OCI-LY1 (cell line): ENCODE measurements at regions not wholly inside any gene's neighbourhood (a gene's known extent, or its start where the extent isn't known, plus 50 kb on each side); places are given as distances from the start of the nearest gene placed in this dataset.

Experiments used
- CTCF ChIP-seq: fragments of 200-600 bp; sonication (generic), shearing (Covaris generic); IDR thresholded peaks from 2 replicates; pipeline ENCODE4 v1.5.1; 2017; ENCODE audit warnings: mild to moderate bottlenecking, antibody characterized with exemption, low read length, moderate library complexity, mixed read lengths
- EZH2 ChIP-seq: fragments of 200-600 bp; sonication (generic), shearing (Covaris generic); IDR thresholded peaks from 2 replicates; pipeline ENCODE4 v1.8.0; 2017; ENCODE audit warnings: borderline replicate concordance, mixed run types, mild to moderate bottlenecking, antibody characterized with exemption, low read length, moderate library complexity, mixed read lengths

DNA sequence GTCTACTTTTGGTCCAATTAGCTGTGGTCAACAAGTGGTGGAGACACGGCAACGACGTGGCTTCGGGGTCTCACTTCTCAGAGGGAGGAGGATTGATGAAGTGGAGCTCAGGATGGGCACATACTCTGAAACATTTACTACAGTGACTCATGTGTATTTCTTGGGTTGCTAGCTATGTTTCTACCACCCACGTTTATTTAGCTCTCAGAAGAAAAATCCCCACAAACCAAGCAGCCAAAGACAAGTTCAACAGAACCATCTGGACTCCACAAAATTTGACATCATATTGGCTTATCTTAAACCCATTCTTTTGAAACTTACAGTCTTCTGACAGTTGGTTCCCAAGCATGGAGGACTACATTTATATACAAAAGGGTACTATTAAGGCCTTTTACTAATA, 158.0 kb downstream of the CBLL2 start:
- TF ChIP-seq CTCF (no peak), EZH2 (no peak)
